ENCODE measurements at regions not wholly inside any gene's neighbourhood (a gene's known extent, or its start where the extent isn't known, plus 50 kb on each side); places are given as distances from the start of the nearest gene placed in this dataset.

DNA sequence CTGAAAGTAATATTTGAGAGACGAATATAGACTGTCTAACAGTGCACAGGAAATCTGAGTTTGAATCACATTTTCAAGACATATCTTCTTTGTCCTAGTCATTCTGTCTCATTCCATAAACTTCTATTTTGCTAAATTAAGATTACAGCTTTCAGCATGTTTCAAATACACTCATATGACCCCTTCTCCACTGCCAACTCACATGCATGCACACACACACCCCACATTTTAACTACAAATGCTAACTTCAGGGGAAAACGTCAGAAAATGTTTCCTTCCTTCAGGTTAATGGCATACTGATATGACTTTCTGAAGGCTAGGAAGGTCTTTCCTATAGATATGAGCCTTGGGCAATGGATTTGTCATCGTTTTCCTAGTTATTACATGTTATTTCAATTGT, 373.7 kb downstream of the RBM43 start:
- Histone ChIP-seq H3K36me3 (ENCODE audit: low read depth) (no peaks in the 10 kb centered on the region), H3K4me2 (no peak overlapping the region), H3K27me3 (ENCODE audit: insufficient read depth, low read depth) (no peaks in the 10 kb centered on the region), H2AFZ (no peak overlapping the region), H3K9me2 (ENCODE audit: insufficient read depth) (no peaks in the 10 kb centered on the region), H3K4me1 (replicated peaks; ENCODE audit: insufficient read depth) (no peaks in the 10 kb centered on the region), H3K4me3 (no peak overlapping the region), H4K20me1 (ENCODE audit: insufficient read depth) (no peaks in the 10 kb centered on the region), H3K9me3 (ENCODE audit: insufficient read depth, low read depth) (no peaks in the 10 kb centered on the region), H3K27ac (no peak overlapping the region), H3K79me2 (ENCODE audit: low read depth) (no peaks in the 10 kb centered on the region), H3F3A (ENCODE audit: insufficient read depth, low read depth) (no peaks in the 10 kb centered on the region)
- DNase-seq: no peak
- ChIA-PET POLR2A (ENCODE audit: unreplicated experiment) (no interaction called here), CTCF (no interaction called here)
- TF ChIP-seq EZH2 (IDR thresholded peaks at IDR 0.05; ENCODE audit: low read depth): no peak
- TF ChIP-seq, protein P1, sequence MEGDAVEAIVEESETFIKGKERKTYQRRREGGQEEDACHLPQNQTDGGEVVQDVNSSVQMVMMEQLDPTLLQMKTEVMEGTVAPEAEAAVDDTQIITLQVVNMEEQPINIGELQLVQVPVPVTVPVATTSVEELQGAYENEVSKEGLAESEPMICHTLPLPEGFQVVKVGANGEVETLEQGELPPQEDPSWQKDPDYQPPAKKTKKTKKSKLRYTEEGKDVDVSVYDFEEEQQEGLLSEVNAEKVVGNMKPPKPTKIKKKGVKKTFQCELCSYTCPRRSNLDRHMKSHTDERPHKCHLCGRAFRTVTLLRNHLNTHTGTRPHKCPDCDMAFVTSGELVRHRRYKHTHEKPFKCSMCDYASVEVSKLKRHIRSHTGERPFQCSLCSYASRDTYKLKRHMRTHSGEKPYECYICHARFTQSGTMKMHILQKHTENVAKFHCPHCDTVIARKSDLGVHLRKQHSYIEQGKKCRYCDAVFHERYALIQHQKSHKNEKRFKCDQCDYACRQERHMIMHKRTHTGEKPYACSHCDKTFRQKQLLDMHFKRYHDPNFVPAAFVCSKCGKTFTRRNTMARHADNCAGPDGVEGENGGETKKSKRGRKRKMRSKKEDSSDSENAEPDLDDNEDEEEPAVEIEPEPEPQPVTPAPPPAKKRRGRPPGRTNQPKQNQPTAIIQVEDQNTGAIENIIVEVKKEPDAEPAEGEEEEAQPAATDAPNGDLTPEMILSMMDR (conservative IDR thresholded peaks at IDR 0.05): no peak
- intact Hi-C loops (cut with micrococcal nuclease; ENCODE audit: unreplicated experiment): no loop called here
- BruUV-seq (replicated peaks): no TSS peak

DNA sequence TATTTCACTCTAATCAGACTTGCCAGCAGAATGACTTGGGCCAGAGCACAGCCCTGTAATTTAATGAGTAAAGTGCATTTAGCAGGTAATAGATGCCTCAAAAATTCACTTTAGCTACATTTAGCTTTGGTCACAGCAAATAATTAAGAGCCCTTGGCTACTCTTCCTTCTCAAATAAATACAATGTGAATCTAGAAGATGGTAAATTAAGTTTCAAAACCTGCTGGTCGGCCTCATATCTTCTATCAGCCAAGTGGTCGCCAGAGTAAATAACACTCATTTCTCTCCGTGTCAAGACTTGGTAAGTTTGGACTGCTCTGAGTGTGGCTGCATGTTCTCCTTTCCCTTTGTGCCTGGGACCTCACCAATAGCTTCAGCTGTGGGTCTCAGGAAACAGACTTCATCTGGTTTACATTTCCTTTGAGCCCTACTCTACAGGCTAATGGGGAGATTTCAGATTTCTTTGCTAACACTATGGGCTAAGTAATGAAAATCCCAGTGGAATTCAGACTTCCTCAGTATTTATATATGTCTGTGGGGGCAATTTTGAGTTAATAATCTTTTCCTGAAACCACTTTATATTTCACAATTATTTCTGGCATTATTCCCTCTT, 375.8 kb downstream of the RBM43 start:
- H3K36me3 ChIP-seq (ENCODE audit: low read depth): no peaks in the 10 kb centered on the region
- no TSS peak for BruUV-seq (replicated peaks)
- no peaks in the 10 kb centered on the region for H3F3A ChIP-seq (ENCODE audit: insufficient read depth, low read depth)
- H3K4me3 ChIP-seq: no peak overlapping the region
- ChIA-PET POLR2A (ENCODE audit: unreplicated experiment) (interaction anchor here (0.9 kb wide), 1 partner anchor 401 kb away, joined by 7 read pairs; no protein-coding TSS in a partner anchor), CTCF (interaction anchor here (0.6 kb wide), 1 partner anchor 199 kb away, joined by 3 read pairs; no protein-coding TSS in a partner anchor)
- H3K9me2 ChIP-seq (ENCODE audit: insufficient read depth): no peaks in the 10 kb centered on the region
- H3K4me1 ChIP-seq (replicated peaks; ENCODE audit: insufficient read depth): no peaks in the 10 kb centered on the region
- no peak overlapping the region for H3K4me2 ChIP-seq
- intact Hi-C loops (cut with micrococcal nuclease; ENCODE audit: unreplicated experiment): no loop called here
- H4K20me1 ChIP-seq (ENCODE audit: insufficient read depth): no peaks in the 10 kb centered on the region
- no peaks in the 10 kb centered on the region for H3K79me2 ChIP-seq (ENCODE audit: low read depth)
- H3K27ac ChIP-seq: no peak overlapping the region
- no peaks in the 10 kb centered on the region for H3K9me3 ChIP-seq (ENCODE audit: insufficient read depth, low read depth)
- no peak for DNase-seq
- H2AFZ ChIP-seq: no peak overlapping the region
- no peak for TF ChIP-seq EZH2 (IDR thresholded peaks at IDR 0.05; ENCODE audit: low read depth)
- TF ChIP-seq, protein P1 (conservative IDR thresholded peaks at IDR 0.05): no peak
- no peaks in the 10 kb centered on the region for H3K27me3 ChIP-seq (ENCODE audit: insufficient read depth, low read depth)

DNA sequence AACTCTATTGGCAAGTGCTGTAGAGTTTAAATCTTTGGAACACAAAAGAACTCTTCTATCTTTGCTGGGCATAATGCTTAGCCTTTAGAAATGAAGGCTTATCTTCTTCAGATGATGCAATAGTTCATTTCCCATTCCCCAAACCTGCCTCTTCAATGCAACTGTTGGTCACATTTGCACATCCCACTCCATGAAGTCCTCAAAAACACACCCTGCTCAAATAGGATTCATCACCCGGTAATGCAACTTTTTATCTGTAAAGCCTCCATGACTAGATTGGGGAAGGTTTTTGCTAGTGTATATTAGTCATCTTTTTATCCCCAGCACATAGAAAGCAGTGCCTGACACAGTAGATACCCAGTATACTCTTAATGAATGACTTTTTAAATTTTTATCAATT, 376.4 kb downstream of the RBM43 start:
- TF ChIP-seq, protein P1 (conservative IDR thresholded peaks at IDR 0.05): no peak
- no peak for TF ChIP-seq EZH2 (IDR thresholded peaks at IDR 0.05; ENCODE audit: low read depth)
- Histone ChIP-seq H4K20me1 (ENCODE audit: insufficient read depth) (no peaks in the 10 kb centered on the region), H3K4me1 (replicated peaks; ENCODE audit: insufficient read depth) (no peaks in the 10 kb centered on the region), H2AFZ (no peak overlapping the region), H3K4me2 (no peak overlapping the region), H3K27me3 (ENCODE audit: insufficient read depth, low read depth) (no peaks in the 10 kb centered on the region), H3K36me3 (ENCODE audit: low read depth) (no peaks in the 10 kb centered on the region), H3K79me2 (ENCODE audit: low read depth) (no peaks in the 10 kb centered on the region), H3K4me3 (no peak overlapping the region), H3F3A (ENCODE audit: insufficient read depth, low read depth) (no peaks in the 10 kb centered on the region), H3K9me2 (ENCODE audit: insufficient read depth) (no peaks in the 10 kb centered on the region), H3K9me3 (ENCODE audit: insufficient read depth, low read depth) (no peaks in the 10 kb centered on the region), H3K27ac (no peak overlapping the region)
- CTCF ChIA-PET: no interaction called here
- POLR2A ChIA-PET (ENCODE audit: unreplicated experiment): interaction anchor here (0.9 kb wide), 1 partner anchor 400 kb away, joined by 7 read pairs; no protein-coding TSS in a partner anchor
- intact Hi-C loops (cut with micrococcal nuclease; ENCODE audit: unreplicated experiment): no loop called here
- DNase-seq: no peak
- BruUV-seq (replicated peaks): no TSS peak

All from PC-9 (cell line).